ENCODE measurements at regions not wholly inside any gene's neighbourhood (a gene's known extent, or its start where the extent isn't known, plus 50 kb on each side); places are given as distances from the start of the nearest gene placed in this dataset.

- H3K4me1 Mint-ChIP-seq, result no peaks in the 10 kb centered on the region
- no peaks in the 10 kb centered on the region for H3K36me3 Mint-ChIP-seq (ENCODE audit: low read depth)
- DNase-seq, result no peak
- no peak overlapping the region for H3K27ac Mint-ChIP-seq
- peaks cover 9% of the 10 kb centered on the region for H3K27me3 Mint-ChIP-seq
- POLR2A ChIA-PET, result no interaction called here
- CTCF ChIA-PET, result no interaction called here
- no peaks in the 10 kb centered on the region for H3K9me3 Mint-ChIP-seq
- H3K4me3 Mint-ChIP-seq, result no peak overlapping the region
Observed at GRCh38 chr1:5364591-5364990, 627.6 kb downstream of the NPHP4 start.

GRCh38 chr1:5354681-5355080 lies 637.5 kb downstream of the NPHP4 start:
- POLR2A ChIA-PET, result no interaction called here
- CTCF ChIA-PET, result no interaction called here
- Mint-ChIP-seq H3K9me3 (peaks cover 11% of the 10 kb centered on the region), H3K27me3 (peaks cover 4% of the 10 kb centered on the region), H3K4me1 (no peaks in the 10 kb centered on the region), H3K4me3 (no peak overlapping the region), H3K27ac (no peak overlapping the region), H3K36me3 (ENCODE audit: low read depth) (no peaks in the 10 kb centered on the region)
- no peak for DNase-seq

GRCh38 chr1:5351366-5351765 lies 640.9 kb downstream of the NPHP4 start:
- no peak overlapping the region for H3K27ac Mint-ChIP-seq
- H3K36me3 Mint-ChIP-seq (ENCODE audit: low read depth), result no peaks in the 10 kb centered on the region
- peaks cover 4% of the 10 kb centered on the region for H3K27me3 Mint-ChIP-seq
- CTCF ChIA-PET, result no interaction called here
- POLR2A ChIA-PET, result no interaction called here
- H3K9me3 Mint-ChIP-seq, result peaks cover 9% of the 10 kb centered on the region
- H3K4me1 Mint-ChIP-seq, result no peaks in the 10 kb centered on the region
- DNase-seq, result no peak
- no peak overlapping the region for H3K4me3 Mint-ChIP-seq

GRCh38 chr1:5349526-5349925 lies 642.7 kb downstream of the NPHP4 start:
- H3K27me3 Mint-ChIP-seq, result no peaks in the 10 kb centered on the region
- no peaks in the 10 kb centered on the region for H3K36me3 Mint-ChIP-seq (ENCODE audit: low read depth)
- ChIA-PET POLR2A (no interaction called here), CTCF (no interaction called here)
- no peak overlapping the region for H3K4me3 Mint-ChIP-seq
- H3K9me3 Mint-ChIP-seq, result peaks cover 9% of the 10 kb centered on the region
- H3K4me1 Mint-ChIP-seq, result no peaks in the 10 kb centered on the region
- DNase-seq, result no peak
- H3K27ac Mint-ChIP-seq, result no peak overlapping the region

DNA sequence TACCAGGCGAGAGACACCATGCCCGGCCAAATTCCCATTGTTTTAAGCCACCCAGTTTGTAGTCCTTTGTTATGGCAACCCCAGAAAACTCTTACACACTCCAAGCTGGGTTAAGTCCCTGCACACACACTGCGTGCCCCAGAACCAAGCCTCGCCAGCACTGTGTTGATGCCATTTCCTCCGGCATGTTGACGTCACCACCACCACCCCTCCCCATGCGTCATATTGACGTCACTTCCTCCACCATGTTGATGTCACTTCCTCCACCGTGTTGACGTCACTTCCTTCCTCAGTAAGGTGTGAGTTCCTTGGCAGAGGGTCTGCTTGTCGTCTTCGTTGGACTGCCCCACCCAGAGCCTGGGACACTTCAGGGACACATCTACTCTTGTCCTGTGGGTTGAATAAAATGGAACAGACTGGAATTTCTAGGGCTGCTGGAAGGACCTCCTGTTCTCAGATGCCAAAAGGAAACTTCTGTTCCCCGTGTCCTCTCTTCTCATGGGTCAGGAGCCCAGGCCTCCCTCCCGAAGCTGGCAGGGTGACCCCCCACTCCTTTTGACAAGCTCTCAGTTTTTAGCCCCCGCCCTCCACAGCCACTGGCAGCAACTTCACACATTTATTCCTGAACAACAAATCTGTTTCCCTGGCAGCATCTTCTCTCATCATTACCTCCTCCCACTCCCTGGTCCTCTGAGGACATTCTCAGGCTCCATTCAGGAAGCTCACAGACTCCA lies 643.3 kb downstream of the NPHP4 start:
- no peak for DNase-seq
- H3K27ac Mint-ChIP-seq, result no peak overlapping the region
- ChIA-PET POLR2A (no interaction called here), CTCF (no interaction called here)
- peaks cover 9% of the 10 kb centered on the region for H3K9me3 Mint-ChIP-seq
- no peaks in the 10 kb centered on the region for H3K36me3 Mint-ChIP-seq (ENCODE audit: low read depth)
- no peaks in the 10 kb centered on the region for H3K4me1 Mint-ChIP-seq
- no peaks in the 10 kb centered on the region for H3K27me3 Mint-ChIP-seq
- no peak overlapping the region for H3K4me3 Mint-ChIP-seq

DNA sequence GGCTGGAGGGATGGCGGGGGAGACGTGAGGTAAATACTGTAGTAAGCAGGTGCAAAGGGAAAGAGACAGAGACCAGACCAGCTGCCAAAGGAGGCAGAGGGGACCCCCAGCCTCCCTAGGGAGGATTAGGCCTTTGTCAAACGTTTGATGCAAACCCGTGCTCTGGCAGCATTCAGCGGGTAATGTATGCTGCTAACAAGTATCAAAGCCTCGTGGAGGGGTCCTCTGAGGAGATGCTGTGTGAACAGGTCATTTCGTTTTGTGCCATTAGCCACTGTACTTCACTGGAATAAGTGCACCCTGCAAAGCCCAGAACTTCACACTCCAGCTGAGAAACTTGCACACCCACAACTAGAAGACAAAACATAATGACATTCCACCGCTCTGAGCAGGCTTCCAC lies 644.5 kb downstream of the NPHP4 start:
- no peak overlapping the region for H3K27ac Mint-ChIP-seq
- no peaks in the 10 kb centered on the region for H3K4me1 Mint-ChIP-seq
- no peaks in the 10 kb centered on the region for H3K27me3 Mint-ChIP-seq
- no peaks in the 10 kb centered on the region for H3K36me3 Mint-ChIP-seq (ENCODE audit: low read depth)
- CTCF ChIA-PET, result no interaction called here
- no peak for DNase-seq
- POLR2A ChIA-PET, result interaction anchor here (0.6 kb wide), 1 partner anchor 9 kb away, joined by 4 read pairs; no protein-coding TSS in a partner anchor
- H3K4me3 Mint-ChIP-seq, result no peak overlapping the region
- peaks cover 9% of the 10 kb centered on the region for H3K9me3 Mint-ChIP-seq

- no peak overlapping the region for H3K27ac Mint-ChIP-seq
- no peak overlapping the region for H3K4me3 Mint-ChIP-seq
- no peaks in the 10 kb centered on the region for H3K27me3 Mint-ChIP-seq
- peaks cover 9% of the 10 kb centered on the region for H3K9me3 Mint-ChIP-seq
- H3K36me3 Mint-ChIP-seq (ENCODE audit: low read depth), result no peaks in the 10 kb centered on the region
- ChIA-PET POLR2A (no interaction called here), CTCF (no interaction called here)
- H3K4me1 Mint-ChIP-seq, result peaks cover 5% of the 10 kb centered on the region
- DNase-seq, result no peak
Observed at GRCh38 chr1:5345556-5345955, 646.7 kb downstream of the NPHP4 start.

- ChIA-PET POLR2A (no interaction called here), CTCF (no interaction called here)
- H3K4me1 Mint-ChIP-seq, result peaks cover 5% of the 10 kb centered on the region
- no peak overlapping the region for H3K4me3 Mint-ChIP-seq
- H3K36me3 Mint-ChIP-seq (ENCODE audit: low read depth), result no peaks in the 10 kb centered on the region
- no peak for DNase-seq
- no peaks in the 10 kb centered on the region for H3K9me3 Mint-ChIP-seq
- no peak overlapping the region for H3K27ac Mint-ChIP-seq
- H3K27me3 Mint-ChIP-seq, result no peaks in the 10 kb centered on the region
Observed at GRCh38 chr1:5343256-5344020, 648.8 kb downstream of the NPHP4 start.

DNA sequence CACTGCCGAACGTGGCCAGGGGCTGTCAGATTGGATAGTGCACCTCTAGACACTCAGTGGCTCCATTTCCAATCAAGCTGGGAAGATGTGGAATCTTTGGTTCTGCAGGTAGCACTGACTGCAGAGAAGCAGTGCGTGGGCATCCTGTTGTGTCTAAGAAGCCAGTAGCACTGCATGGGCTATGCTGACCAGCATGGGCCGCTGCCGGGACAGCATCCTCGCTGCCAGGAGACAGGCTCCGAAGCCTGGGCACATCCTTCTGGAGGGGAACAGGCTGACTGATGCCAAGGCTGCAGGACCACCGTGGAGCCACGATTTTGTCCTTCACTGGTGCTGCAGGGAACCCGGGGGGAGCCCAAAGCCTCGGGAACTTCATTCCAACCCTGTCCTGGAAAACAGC lies 649.4 kb downstream of the NPHP4 start:
- Mint-ChIP-seq H3K4me3 (no peak overlapping the region), H3K4me1 (peaks cover 5% of the 10 kb centered on the region), H3K9me3 (no peaks in the 10 kb centered on the region), H3K27ac (no peak overlapping the region), H3K27me3 (no peaks in the 10 kb centered on the region), H3K36me3 (ENCODE audit: low read depth) (no peaks in the 10 kb centered on the region)
- POLR2A ChIA-PET, result no interaction called here
- DNase-seq, result no peak
- CTCF ChIA-PET, result no interaction called here

DNA sequence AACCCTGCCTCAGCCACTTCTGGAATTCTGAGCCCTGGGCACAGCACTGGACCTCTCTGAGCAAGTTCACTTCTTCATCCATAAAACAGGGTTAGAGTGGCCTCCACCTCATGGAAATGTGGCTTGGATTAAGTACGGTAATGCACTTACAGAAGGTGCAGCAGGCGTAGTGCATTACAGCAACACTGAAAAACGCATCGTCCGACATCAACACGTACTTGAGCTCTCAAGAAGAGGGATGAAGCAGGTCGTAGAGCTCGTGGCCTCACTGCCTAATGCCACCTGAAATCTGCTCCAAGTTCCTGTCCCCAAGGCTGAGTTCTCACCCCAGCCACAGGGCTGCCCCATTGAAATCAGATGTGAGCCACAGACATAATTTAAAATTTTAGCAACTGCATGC lies 650.1 kb downstream of the NPHP4 start:
- H3K27ac Mint-ChIP-seq, result no peak overlapping the region
- no peak overlapping the region for H3K4me3 Mint-ChIP-seq
- H3K4me1 Mint-ChIP-seq, result peaks cover 5% of the 10 kb centered on the region
- H3K27me3 Mint-ChIP-seq, result no peaks in the 10 kb centered on the region
- H3K36me3 Mint-ChIP-seq (ENCODE audit: low read depth), result no peaks in the 10 kb centered on the region
- H3K9me3 Mint-ChIP-seq, result no peaks in the 10 kb centered on the region
- no peak for DNase-seq
- ChIA-PET POLR2A (no interaction called here), CTCF (no interaction called here)

DNA sequence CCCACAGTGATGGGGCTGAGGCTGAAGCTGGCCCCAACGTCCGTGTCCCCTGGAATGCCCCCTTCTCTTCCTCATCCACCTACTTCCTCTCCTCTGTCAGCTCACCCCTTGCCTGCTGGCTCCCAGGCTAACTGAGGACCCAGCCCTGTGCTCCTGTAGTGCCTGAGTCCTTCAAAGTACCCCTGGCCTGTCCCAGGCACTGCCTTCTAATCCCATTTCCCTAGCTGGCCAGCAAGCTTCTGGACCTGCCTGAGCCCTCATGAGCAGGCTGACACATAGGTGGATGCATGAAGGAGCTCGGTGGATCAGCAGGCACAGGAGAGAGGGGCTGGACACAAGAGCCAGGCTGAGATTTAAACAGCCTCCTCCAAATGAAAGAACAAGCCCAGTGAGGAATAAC lies 650.8 kb downstream of the NPHP4 start:
- Mint-ChIP-seq H3K4me1 (peaks cover 5% of the 10 kb centered on the region), H3K9me3 (no peaks in the 10 kb centered on the region), H3K4me3 (no peak overlapping the region), H3K27me3 (no peaks in the 10 kb centered on the region), H3K36me3 (ENCODE audit: low read depth) (no peaks in the 10 kb centered on the region), H3K27ac (no peak overlapping the region)
- no peak for DNase-seq
- CTCF ChIA-PET, result no interaction called here
- POLR2A ChIA-PET, result no interaction called here

- H3K36me3 Mint-ChIP-seq (ENCODE audit: low read depth), result no peaks in the 10 kb centered on the region
- no peaks in the 10 kb centered on the region for H3K9me3 Mint-ChIP-seq
- peaks cover 5% of the 10 kb centered on the region for H3K4me1 Mint-ChIP-seq
- H3K27me3 Mint-ChIP-seq, result no peaks in the 10 kb centered on the region
- POLR2A ChIA-PET, result no interaction called here
- CTCF ChIA-PET, result no interaction called here
- no peak overlapping the region for H3K4me3 Mint-ChIP-seq
- DNase-seq, result no peak
- H3K27ac Mint-ChIP-seq, result no peak overlapping the region
Observed at GRCh38 chr1:5340560-5341130, 651.6 kb downstream of the NPHP4 start.

GRCh38 chr1:5338466-5338865 lies 653.8 kb downstream of the NPHP4 start:
- Mint-ChIP-seq H3K36me3 (ENCODE audit: low read depth) (no peaks in the 10 kb centered on the region), H3K4me1 (peaks cover 5% of the 10 kb centered on the region), H3K9me3 (no peaks in the 10 kb centered on the region), H3K27me3 (no peaks in the 10 kb centered on the region), H3K27ac (no peak overlapping the region), H3K4me3 (no peak overlapping the region)
- ChIA-PET CTCF (no interaction called here), POLR2A (no interaction called here)
- no peak for DNase-seq

DNA sequence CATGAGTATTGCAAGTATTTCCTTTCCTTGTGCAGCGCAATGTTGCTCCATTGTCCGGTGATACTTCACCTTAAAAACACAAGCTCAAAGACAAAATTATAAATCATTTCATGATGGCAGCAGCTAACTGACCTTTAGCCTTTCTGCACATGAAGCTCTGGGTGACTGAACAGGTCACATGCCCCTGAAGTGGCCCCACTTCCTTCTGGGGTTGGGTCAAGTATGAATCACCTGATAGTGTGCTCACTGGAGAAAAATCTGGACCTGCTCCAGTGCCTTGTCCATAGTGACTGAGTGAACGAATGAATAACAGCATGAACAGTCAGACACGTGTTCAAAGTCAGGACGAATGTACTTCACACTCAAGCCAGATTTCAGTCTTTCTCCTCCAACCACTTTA lies 658.9 kb downstream of the NPHP4 start:
- Mint-ChIP-seq H3K4me3 (no peak overlapping the region), H3K27me3 (no peaks in the 10 kb centered on the region), H3K27ac (no peak overlapping the region), H3K4me1 (peaks cover 24% of the 10 kb centered on the region), H3K36me3 (ENCODE audit: low read depth) (peaks cover 4% of the 10 kb centered on the region), H3K9me3 (peaks cover 4% of the 10 kb centered on the region)
- CTCF ChIA-PET, result no interaction called here
- POLR2A ChIA-PET, result no interaction called here
- no peak for DNase-seq
